ENCODE measurements at regions not wholly inside any gene's neighbourhood (a gene's known extent, or its start where the extent isn't known, plus 50 kb on each side); places are given as distances from the start of the nearest gene placed in this dataset.

DNA sequence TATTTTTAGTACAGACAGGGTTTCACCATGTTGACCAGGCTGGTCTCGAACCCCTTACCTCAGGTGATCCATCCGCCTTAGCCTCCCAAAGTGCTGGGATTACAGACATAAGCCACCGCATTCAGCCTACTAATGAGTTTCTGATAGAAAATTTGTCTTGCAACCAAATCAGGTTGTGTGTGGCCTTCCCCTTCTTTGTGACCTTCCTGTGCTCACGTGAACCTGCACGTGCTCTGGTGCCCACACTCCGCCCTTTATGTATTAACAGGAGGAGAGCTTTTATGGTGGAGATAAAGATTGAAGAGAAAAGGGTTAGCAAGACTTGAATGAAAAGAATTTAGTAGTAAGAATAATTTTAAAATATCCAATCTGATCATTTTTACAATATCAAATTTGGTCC lies 343.5 kb upstream of the TMEM132C start:
- DNase-seq (no peak), ATAC-seq (ENCODE audit: insufficient read depth, low FRiP score) (no peak)
- Histone ChIP-seq H3K4me3 (no peak overlapping the region), H3K27me3 (ENCODE audit: control insufficient read depth in 3 of 3, insufficient read depth in 3 of 3, low read length in 2 of 3) (no peaks in the 10 kb centered on the region), H3K36me3 (ENCODE audit: control insufficient read depth in 4 of 4, insufficient read depth in 4 of 4, low read length in 4 of 4) (no peaks in the 10 kb centered on the region), H3K4me1 (ENCODE audit: control insufficient read depth in 5 of 5, insufficient read depth in 5 of 5, low read length in 5 of 5) (peaks cover 0 to 5% (median 0%) of the 10 kb centered on the region in 5 donors), H3K9me3 (ENCODE audit: control insufficient read depth in 4 of 4, insufficient read depth in 3 of 4, low read length in 3 of 4) (no peaks in the 10 kb centered on the region), H3K9ac (ENCODE audit: insufficient read depth in 1 of 2, low read length in 2 of 2) (no peak overlapping the region), H3K27ac (ENCODE audit: low read depth in 1 of 2, low read length in 1 of 2) (no peak overlapping the region)
- WGBS, 2 donors: 92 to 94% methylated on average over 6 of the region's 6 CpGs
- TF ChIP-seq, protein P1, sequence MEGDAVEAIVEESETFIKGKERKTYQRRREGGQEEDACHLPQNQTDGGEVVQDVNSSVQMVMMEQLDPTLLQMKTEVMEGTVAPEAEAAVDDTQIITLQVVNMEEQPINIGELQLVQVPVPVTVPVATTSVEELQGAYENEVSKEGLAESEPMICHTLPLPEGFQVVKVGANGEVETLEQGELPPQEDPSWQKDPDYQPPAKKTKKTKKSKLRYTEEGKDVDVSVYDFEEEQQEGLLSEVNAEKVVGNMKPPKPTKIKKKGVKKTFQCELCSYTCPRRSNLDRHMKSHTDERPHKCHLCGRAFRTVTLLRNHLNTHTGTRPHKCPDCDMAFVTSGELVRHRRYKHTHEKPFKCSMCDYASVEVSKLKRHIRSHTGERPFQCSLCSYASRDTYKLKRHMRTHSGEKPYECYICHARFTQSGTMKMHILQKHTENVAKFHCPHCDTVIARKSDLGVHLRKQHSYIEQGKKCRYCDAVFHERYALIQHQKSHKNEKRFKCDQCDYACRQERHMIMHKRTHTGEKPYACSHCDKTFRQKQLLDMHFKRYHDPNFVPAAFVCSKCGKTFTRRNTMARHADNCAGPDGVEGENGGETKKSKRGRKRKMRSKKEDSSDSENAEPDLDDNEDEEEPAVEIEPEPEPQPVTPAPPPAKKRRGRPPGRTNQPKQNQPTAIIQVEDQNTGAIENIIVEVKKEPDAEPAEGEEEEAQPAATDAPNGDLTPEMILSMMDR (IDR thresholded peaks at IDR 0.05; ENCODE audit: control extremely low read depth, extremely low read depth): no peak

DNA sequence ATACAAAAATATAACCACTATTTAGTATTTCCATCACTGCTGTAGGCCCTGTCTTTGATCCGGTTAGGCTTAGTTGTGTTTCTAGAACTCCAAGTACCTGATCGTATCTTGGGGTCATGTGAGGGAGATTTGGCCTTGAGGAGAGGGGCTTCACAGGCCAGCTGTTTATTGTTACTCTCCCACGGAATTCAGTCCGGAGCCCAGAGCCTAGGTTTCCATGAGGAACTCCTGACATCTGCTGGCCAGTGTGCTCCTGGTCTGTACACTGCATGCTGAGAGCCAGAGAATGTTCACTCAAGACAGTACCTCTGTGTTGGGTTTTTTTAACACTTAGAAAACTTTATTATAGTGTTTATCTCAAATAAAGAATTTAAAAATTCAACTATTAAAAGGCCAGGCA lies 341.0 kb upstream of the TMEM132C start:
- Histone ChIP-seq H3K9me3 (ENCODE audit: control insufficient read depth in 4 of 4, insufficient read depth in 3 of 4, low read length in 3 of 4) (no peaks in the 10 kb centered on the region), H3K4me1 (ENCODE audit: control insufficient read depth in 5 of 5, insufficient read depth in 5 of 5, low read length in 5 of 5) (peaks cover 0 to 5% (median 0%) of the 10 kb centered on the region in 5 donors), H3K27me3 (ENCODE audit: control insufficient read depth in 3 of 3, insufficient read depth in 3 of 3, low read length in 2 of 3) (no peaks in the 10 kb centered on the region), H3K27ac (ENCODE audit: low read depth in 1 of 2, low read length in 1 of 2) (no peak overlapping the region), H3K36me3 (ENCODE audit: control insufficient read depth in 4 of 4, insufficient read depth in 4 of 4, low read length in 4 of 4) (no peaks in the 10 kb centered on the region), H3K4me3 (no peak overlapping the region), H3K9ac (ENCODE audit: insufficient read depth in 1 of 2, low read length in 2 of 2) (no peak overlapping the region)
- DNase-seq (peak in 2 of 3 donors; percentile 4 to 13), ATAC-seq (ENCODE audit: insufficient read depth, low FRiP score) (no peak)
- 20 to 54% methylated on average over 4 of the region's 4 CpGs for WGBS, 2 donors
- TF ChIP-seq, protein P1 (IDR thresholded peaks at IDR 0.05; ENCODE audit: control extremely low read depth, extremely low read depth): no peak

DNA sequence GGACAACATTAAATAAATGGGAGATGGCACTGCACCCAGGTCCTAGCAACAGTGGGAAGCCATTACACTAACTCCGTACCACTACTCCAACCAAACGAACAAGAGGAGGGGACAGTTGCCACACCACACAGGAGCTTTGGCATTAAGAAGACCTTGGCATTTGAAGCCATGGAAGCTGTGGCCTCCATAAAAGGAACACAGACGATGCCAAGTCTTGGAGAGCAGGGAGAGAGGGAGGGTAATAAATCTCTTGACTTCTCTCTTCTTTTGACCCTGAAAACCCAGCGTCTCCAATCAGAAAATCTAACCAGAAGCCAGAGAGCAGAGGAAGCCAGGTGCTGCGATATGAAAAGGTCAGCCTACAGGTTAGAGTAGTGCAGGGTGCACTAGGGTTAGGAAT lies 338.8 kb upstream of the TMEM132C start:
- Histone ChIP-seq H3K27ac (ENCODE audit: low read depth in 1 of 2, low read length in 1 of 2) (peak overlapping the region in 1 of 2 donors; percentile 17), H3K4me3 (no peak overlapping the region), H3K27me3 (ENCODE audit: control insufficient read depth in 3 of 3, insufficient read depth in 3 of 3, low read length in 2 of 3) (no peaks in the 10 kb centered on the region), H3K9me3 (ENCODE audit: control insufficient read depth in 4 of 4, insufficient read depth in 3 of 4, low read length in 3 of 4) (no peaks in the 10 kb centered on the region), H3K36me3 (ENCODE audit: control insufficient read depth in 4 of 4, insufficient read depth in 4 of 4, low read length in 4 of 4) (no peaks in the 10 kb centered on the region), H3K9ac (ENCODE audit: insufficient read depth in 1 of 2, low read length in 2 of 2) (no peak overlapping the region), H3K4me1 (ENCODE audit: control insufficient read depth in 5 of 5, insufficient read depth in 5 of 5, low read length in 5 of 5) (peaks cover 0 to 5% (median 0%) of the 10 kb centered on the region in 5 donors)
- 39 to 44% methylated on average over 5 of the region's 5 CpGs for WGBS, 2 donors
- DNase-seq: no peak
- ATAC-seq (ENCODE audit: insufficient read depth, low FRiP score): no peak
- TF ChIP-seq, protein P1 (IDR thresholded peaks at IDR 0.05; ENCODE audit: control extremely low read depth, extremely low read depth): no peak
